Activated naive CD8-positive, alpha-beta T cell treated with anti-CD3 and anti-CD28 coated beads, Interleukin-2, amount 50 U/mL, for 24 hours (primary cell): ENCODE measurements at regions not wholly inside any gene's neighbourhood (a gene's known extent, or its start where the extent isn't known, plus 50 kb on each side); places are given as distances from the start of the nearest gene placed in this dataset.

ENCODE experiments used
- ATAC-seq: fragments of 150-1000 bp; cut with Tn5 transposase; one replicate; pipeline ENCODE4 v1.10.0; 2021
- DNase-seq: peaks from one replicate; pipeline ENCODE4 v3.0.0; 2021
- H3K27ac Mint-ChIP-seq: one replicate; pipeline ENCODE4 v1.8.0; 2021; ENCODE audit warnings: mild to moderate bottlenecking, mixed read lengths
- H3K27me3 Mint-ChIP-seq: one replicate; pipeline ENCODE4 v1.8.0; 2021; ENCODE audit warnings: mixed read lengths
- H3K36me3 Mint-ChIP-seq: one replicate; pipeline ENCODE4 v1.8.0; 2021; ENCODE audit warnings: low read depth, mixed read lengths
- H3K4me1 Mint-ChIP-seq: one replicate; pipeline ENCODE4 v1.8.0; 2021; ENCODE audit warnings: mixed read lengths
- H3K4me3 Mint-ChIP-seq: one replicate; pipeline ENCODE4 v1.8.0; 2021; ENCODE audit warnings: mild to moderate bottlenecking, moderate library complexity, mixed read lengths
- H3K9me3 Mint-ChIP-seq: one replicate; pipeline ENCODE4 v1.8.0; 2021; ENCODE audit warnings: mixed read lengths

- H3K27ac Mint-ChIP-seq = no peak overlapping the region
- no peaks in the 10 kb centered on the region for H3K4me1 Mint-ChIP-seq
Measured at GRCh38 chr2:126835261-126835660, 63.4 kb upstream of the TEX51 start.

GRCh38 chr2:126835831-126836230 is 62.9 kb upstream of the TEX51 start:
- Mint-ChIP-seq H3K4me3 (no peak overlapping the region), H3K36me3 (no peaks in the 10 kb centered on the region), H3K4me1 (no peaks in the 10 kb centered on the region), H3K27ac (no peak overlapping the region), H3K27me3 (peaks cover 8% of the 10 kb centered on the region), H3K9me3 (no peaks in the 10 kb centered on the region)
- ATAC-seq (no peak), DNase-seq (no peak)

More at GRCh38 chr2:126835261-126835660, 63.4 kb upstream of the TEX51 start:
- no peak for ATAC-seq
- no peak for DNase-seq
- Mint-ChIP-seq H3K27me3 (peaks cover 6% of the 10 kb centered on the region), H3K36me3 (no peaks in the 10 kb centered on the region), H3K9me3 (no peaks in the 10 kb centered on the region), H3K4me3 (no peak overlapping the region)

GRCh38 chr2:126836761-126837679 is 61.7 kb upstream of the TEX51 start:
- no peak overlapping the region for H3K27ac Mint-ChIP-seq
- no peaks in the 10 kb centered on the region for H3K9me3 Mint-ChIP-seq
- DNase-seq = no peak

GRCh38 chr2:126837966-126838715 is 60.5 kb upstream of the TEX51 start:
- Mint-ChIP-seq H3K27me3 (peaks cover 10% of the 10 kb centered on the region), H3K4me1 (no peaks in the 10 kb centered on the region), H3K27ac (no peak overlapping the region), H3K36me3 (no peaks in the 10 kb centered on the region), H3K4me3 (no peak overlapping the region), H3K9me3 (no peaks in the 10 kb centered on the region)
- DNase-seq (no peak), ATAC-seq (no peak)

More at GRCh38 chr2:126836761-126837679, 61.7 kb upstream of the TEX51 start:
- Mint-ChIP-seq H3K27me3 (peaks cover 8% of the 10 kb centered on the region), H3K36me3 (no peaks in the 10 kb centered on the region), H3K4me1 (no peaks in the 10 kb centered on the region), H3K4me3 (no peak overlapping the region)
- no peak for ATAC-seq

GRCh38 chr2:126838716-126838985 is 60.0 kb upstream of the TEX51 start:
- no peaks in the 10 kb centered on the region for H3K4me1 Mint-ChIP-seq
- ATAC-seq = no peak
- H3K9me3 Mint-ChIP-seq = no peaks in the 10 kb centered on the region
- DNase-seq = no peak
- no peak overlapping the region for H3K27ac Mint-ChIP-seq
- H3K27me3 Mint-ChIP-seq = peaks cover 11% of the 10 kb centered on the region
- H3K4me3 Mint-ChIP-seq = no peak overlapping the region
- no peaks in the 10 kb centered on the region for H3K36me3 Mint-ChIP-seq

- Mint-ChIP-seq H3K36me3 (no peaks in the 10 kb centered on the region), H3K4me3 (no peak overlapping the region), H3K4me1 (no peaks in the 10 kb centered on the region), H3K27ac (no peak overlapping the region), H3K27me3 (peaks cover 14% of the 10 kb centered on the region), H3K9me3 (no peaks in the 10 kb centered on the region)
- DNase-seq = no peak
- no peak for ATAC-seq
Measured at GRCh38 chr2:126839796-126840195, 58.9 kb upstream of the TEX51 start.

- peaks cover 14% of the 10 kb centered on the region for H3K27me3 Mint-ChIP-seq
- no peak for ATAC-seq
- DNase-seq = no peak
- H3K27ac Mint-ChIP-seq = no peak overlapping the region
- H3K4me1 Mint-ChIP-seq = no peaks in the 10 kb centered on the region
- no peak overlapping the region for H3K4me3 Mint-ChIP-seq
- H3K36me3 Mint-ChIP-seq = no peaks in the 10 kb centered on the region
- no peaks in the 10 kb centered on the region for H3K9me3 Mint-ChIP-seq
Measured at GRCh38 chr2:126843081-126843480, 55.6 kb upstream of the TEX51 start.

- H3K27ac Mint-ChIP-seq = no peak overlapping the region
- H3K27me3 Mint-ChIP-seq = peaks cover 6% of the 10 kb centered on the region
- ATAC-seq (no peak), DNase-seq (no peak)
- no peak overlapping the region for H3K4me3 Mint-ChIP-seq
- no peaks in the 10 kb centered on the region for H3K36me3 Mint-ChIP-seq
- no peaks in the 10 kb centered on the region for H3K4me1 Mint-ChIP-seq
- no peaks in the 10 kb centered on the region for H3K9me3 Mint-ChIP-seq
Measured at GRCh38 chr2:126846241-126846640, 52.4 kb upstream of the TEX51 start.
